ENCODE measurements at regions not wholly inside any gene's neighbourhood (a gene's known extent, or its start where the extent isn't known, plus 50 kb on each side); places are given as distances from the start of the nearest gene placed in this dataset.

- no peak for DNase-seq
Measured at GRCh38 chr10:3846736-3847135, 61.7 kb upstream of the KLF6 start.

GRCh38 chr10:3844491-3845025 lies 59.5 kb upstream of the KLF6 start:
- intact Hi-C loops (cut with DNase I) = no loop called here
- no peak for DNase-seq

More at GRCh38 chr10:3846736-3847135, 61.7 kb upstream of the KLF6 start:
- intact Hi-C loops (cut with DNase I) = no loop called here

- intact Hi-C loops (cut with DNase I) = no loop called here
- DNase-seq = no peak
Measured at GRCh38 chr10:3838460-3839437, 53.7 kb upstream of the KLF6 start.

GRCh38 chr10:3837647-3838459 lies 52.8 kb upstream of the KLF6 start:
- intact Hi-C loops (cut with DNase I) = no loop called here

GRCh38 chr10:3836222-3836820 lies 51.3 kb upstream of the KLF6 start:
- intact Hi-C loops (cut with DNase I) = no loop called here
- DNase-seq = no peak

More at GRCh38 chr10:3837647-3838459, 52.8 kb upstream of the KLF6 start:
- no peak for DNase-seq

- DNase-seq = no peak
- intact Hi-C loops (cut with DNase I) = no loop called here
Measured at GRCh38 chr10:3835770-3836169, 50.8 kb upstream of the KLF6 start.

GRCh38 chr10:3834947-3835346 lies 49.9 kb upstream of the KLF6 start:
- DNase-seq = no peak

More at GRCh38 chr10:3834947-3835346, 49.9 kb upstream of the KLF6 start:
- intact Hi-C loops (cut with DNase I) = no loop called here
